ENCODE measurements at regions not wholly inside any gene's neighbourhood (a gene's known extent, or its start where the extent isn't known, plus 50 kb on each side); places are given as distances from the start of the nearest gene placed in this dataset.

- Histone ChIP-seq H3K9ac (ENCODE audit: insufficient read depth, low read length) (no peak overlapping the region), H4K20me1 (ENCODE audit: control insufficient read depth, extremely low read depth, insufficient read depth, low read length) (no peaks in the 10 kb centered on the region), H3K36me3 (ENCODE audit: control insufficient read depth, insufficient read depth, low read length) (no peaks in the 10 kb centered on the region), H3K4me2 (ENCODE audit: extremely low read depth, insufficient read depth, low read length) (no peak overlapping the region), H2AFZ (ENCODE audit: low read length) (no peak overlapping the region), H3K4me1 (ENCODE audit: control insufficient read depth, extremely low read depth, insufficient read depth, low read length) (peaks cover 16% of the 10 kb centered on the region), H3K27ac (ENCODE audit: insufficient read depth, low read length) (no peak overlapping the region), H3K27me3 (ENCODE audit: control insufficient read depth, insufficient read depth, low read length) (no peaks in the 10 kb centered on the region), H3K79me2 (ENCODE audit: control insufficient read depth, insufficient read depth, low read length) (no peaks in the 10 kb centered on the region), H3K4me3 (replicated peaks in 1 of 4; ENCODE audit: control extremely low read depth in 1 of 4, insufficient read depth in 1 of 4, low read depth in 3 of 4, low read length in 4 of 4) (no peak overlapping the region), H3K9me3 (ENCODE audit: control insufficient read depth, insufficient read depth, low read depth, low read length) (no peaks in the 10 kb centered on the region)
- DNase-seq (ENCODE audit: low read depth in 2 of 2): no peak
- TF ChIP-seq, protein P1, sequence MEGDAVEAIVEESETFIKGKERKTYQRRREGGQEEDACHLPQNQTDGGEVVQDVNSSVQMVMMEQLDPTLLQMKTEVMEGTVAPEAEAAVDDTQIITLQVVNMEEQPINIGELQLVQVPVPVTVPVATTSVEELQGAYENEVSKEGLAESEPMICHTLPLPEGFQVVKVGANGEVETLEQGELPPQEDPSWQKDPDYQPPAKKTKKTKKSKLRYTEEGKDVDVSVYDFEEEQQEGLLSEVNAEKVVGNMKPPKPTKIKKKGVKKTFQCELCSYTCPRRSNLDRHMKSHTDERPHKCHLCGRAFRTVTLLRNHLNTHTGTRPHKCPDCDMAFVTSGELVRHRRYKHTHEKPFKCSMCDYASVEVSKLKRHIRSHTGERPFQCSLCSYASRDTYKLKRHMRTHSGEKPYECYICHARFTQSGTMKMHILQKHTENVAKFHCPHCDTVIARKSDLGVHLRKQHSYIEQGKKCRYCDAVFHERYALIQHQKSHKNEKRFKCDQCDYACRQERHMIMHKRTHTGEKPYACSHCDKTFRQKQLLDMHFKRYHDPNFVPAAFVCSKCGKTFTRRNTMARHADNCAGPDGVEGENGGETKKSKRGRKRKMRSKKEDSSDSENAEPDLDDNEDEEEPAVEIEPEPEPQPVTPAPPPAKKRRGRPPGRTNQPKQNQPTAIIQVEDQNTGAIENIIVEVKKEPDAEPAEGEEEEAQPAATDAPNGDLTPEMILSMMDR (conservative IDR thresholded peaks at IDR 0.05 in 1 of 2, IDR thresholded peaks at IDR 0.05 in 1 of 2; ENCODE audit: low read depth in 1 of 2, low read length in 2 of 2): no peak
- no peak for TF ChIP-seq EZH2 (IDR thresholded peaks at IDR 0.05; ENCODE audit: low read length, missing control alignments)
These were observed 59.8 kb upstream of the TBX3 start for GRCh38 chr12:114743799-114744198.

DNA sequence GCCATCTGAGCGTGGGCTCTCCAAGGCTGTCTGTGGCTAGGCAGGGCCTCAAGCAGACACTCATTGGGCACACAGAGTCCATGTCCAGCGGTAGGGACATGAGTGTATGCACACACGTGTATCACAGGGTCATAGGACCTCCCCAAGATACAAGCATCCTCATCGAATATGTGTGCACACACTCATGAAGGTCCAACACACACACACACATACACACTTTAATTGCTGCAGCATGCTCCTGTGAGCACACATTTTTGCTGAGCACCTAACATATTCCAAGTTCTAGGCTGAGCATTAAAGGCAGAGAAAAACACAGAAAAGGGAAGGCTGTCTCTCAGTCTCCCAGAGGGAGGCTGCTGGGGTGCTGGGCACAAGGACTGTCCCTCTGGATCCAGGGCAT is 59.3 kb upstream of the TBX3 start:
- Histone ChIP-seq H3K36me3 (ENCODE audit: control insufficient read depth, insufficient read depth, low read length) (no peaks in the 10 kb centered on the region), H4K20me1 (ENCODE audit: control insufficient read depth, extremely low read depth, insufficient read depth, low read length) (no peaks in the 10 kb centered on the region), H3K4me1 (ENCODE audit: control insufficient read depth, extremely low read depth, insufficient read depth, low read length) (peaks cover 16% of the 10 kb centered on the region), H3K9me3 (ENCODE audit: control insufficient read depth, insufficient read depth, low read depth, low read length) (no peaks in the 10 kb centered on the region), H2AFZ (ENCODE audit: low read length) (no peak overlapping the region), H3K27me3 (ENCODE audit: control insufficient read depth, insufficient read depth, low read length) (no peaks in the 10 kb centered on the region), H3K4me2 (ENCODE audit: extremely low read depth, insufficient read depth, low read length) (no peak overlapping the region), H3K79me2 (ENCODE audit: control insufficient read depth, insufficient read depth, low read length) (no peaks in the 10 kb centered on the region), H3K4me3 (replicated peaks in 1 of 4; ENCODE audit: control extremely low read depth in 1 of 4, insufficient read depth in 1 of 4, low read depth in 3 of 4, low read length in 4 of 4) (no peak overlapping the region), H3K27ac (ENCODE audit: insufficient read depth, low read length) (no peak overlapping the region), H3K9ac (ENCODE audit: insufficient read depth, low read length) (no peak overlapping the region)
- TF ChIP-seq, protein P1 (conservative IDR thresholded peaks at IDR 0.05 in 1 of 2, IDR thresholded peaks at IDR 0.05 in 1 of 2; ENCODE audit: low read depth in 1 of 2, low read length in 2 of 2): no peak
- no peak for TF ChIP-seq EZH2 (IDR thresholded peaks at IDR 0.05; ENCODE audit: low read length, missing control alignments)
- no peak for DNase-seq (ENCODE audit: low read depth in 2 of 2)

- no peak overlapping the region for H3K27ac ChIP-seq (ENCODE audit: insufficient read depth, low read length)
- no peaks in the 10 kb centered on the region for H3K79me2 ChIP-seq (ENCODE audit: control insufficient read depth, insufficient read depth, low read length)
- H4K20me1 ChIP-seq (ENCODE audit: control insufficient read depth, extremely low read depth, insufficient read depth, low read length): no peaks in the 10 kb centered on the region
- no peaks in the 10 kb centered on the region for H3K36me3 ChIP-seq (ENCODE audit: control insufficient read depth, insufficient read depth, low read length)
- no peaks in the 10 kb centered on the region for H3K27me3 ChIP-seq (ENCODE audit: control insufficient read depth, insufficient read depth, low read length)
- TF ChIP-seq, protein P1 (conservative IDR thresholded peaks at IDR 0.05 in 1 of 2, IDR thresholded peaks at IDR 0.05 in 1 of 2; ENCODE audit: low read depth in 1 of 2, low read length in 2 of 2): no peak
- TF ChIP-seq EZH2 (IDR thresholded peaks at IDR 0.05; ENCODE audit: low read length, missing control alignments): no peak
- H3K4me3 ChIP-seq (replicated peaks in 1 of 4; ENCODE audit: control extremely low read depth in 1 of 4, insufficient read depth in 1 of 4, low read depth in 3 of 4, low read length in 4 of 4): no peak overlapping the region
- no peak overlapping the region for H3K4me2 ChIP-seq (ENCODE audit: extremely low read depth, insufficient read depth, low read length)
- no peaks in the 10 kb centered on the region for H3K9me3 ChIP-seq (ENCODE audit: control insufficient read depth, insufficient read depth, low read depth, low read length)
- DNase-seq (ENCODE audit: low read depth in 2 of 2): no peak
- H3K4me1 ChIP-seq (ENCODE audit: control insufficient read depth, extremely low read depth, insufficient read depth, low read length): peaks cover 14% of the 10 kb centered on the region
- no peak overlapping the region for H2AFZ ChIP-seq (ENCODE audit: low read length)
- no peak overlapping the region for H3K9ac ChIP-seq (ENCODE audit: insufficient read depth, low read length)
These were observed 58.4 kb upstream of the TBX3 start for GRCh38 chr12:114742363-114742762.

Data from fibroblast of lung (primary cell).